Mesothelial cell of epicardium (in vitro differentiated cells): ENCODE measurements at regions not wholly inside any gene's neighbourhood (a gene's known extent, or its start where the extent isn't known, plus 50 kb on each side); places are given as distances from the start of the nearest gene placed in this dataset.

Experiments
- DNase-seq, 2 experiments: peaks; one replicate each; pipeline ENCODE4 v3.0.0; 2021; ENCODE audit warnings: low spot score in 2 of 2; ENCODE audit not compliant: unreplicated experiment in 2 of 2
- H3K27ac Mint-ChIP-seq: 2 replicates; pipeline ENCODE4 v1.8.0; 2021; ENCODE audit warnings: mixed read lengths
- H3K27me3 Mint-ChIP-seq: 2 replicates; pipeline ENCODE4 v1.8.0; 2021; ENCODE audit warnings: low read depth, mixed read lengths
- H3K36me3 Mint-ChIP-seq: 2 replicates; pipeline ENCODE4 v1.8.0; 2021; ENCODE audit warnings: mixed read lengths
- H3K4me1 Mint-ChIP-seq: 2 replicates; pipeline ENCODE4 v1.8.0; 2021; ENCODE audit warnings: mixed read lengths
- H3K4me3 Mint-ChIP-seq: 2 replicates; pipeline ENCODE4 v1.8.0; 2021; ENCODE audit warnings: mild to moderate bottlenecking, moderate library complexity, mixed read lengths
- H3K9me3 Mint-ChIP-seq: 2 replicates; pipeline ENCODE4 v1.8.0; 2021; ENCODE audit warnings: mixed read lengths
- TF ChIP-seq, protein P1 (sequence below): fragments of 200-600 bp; sonication (generic); IDR thresholded peaks from one replicate; pipeline ENCODE4 v1.5.0; 2021; ENCODE audit warnings: antibody characterized with exemption; ENCODE audit not compliant: unreplicated experiment

DNA sequence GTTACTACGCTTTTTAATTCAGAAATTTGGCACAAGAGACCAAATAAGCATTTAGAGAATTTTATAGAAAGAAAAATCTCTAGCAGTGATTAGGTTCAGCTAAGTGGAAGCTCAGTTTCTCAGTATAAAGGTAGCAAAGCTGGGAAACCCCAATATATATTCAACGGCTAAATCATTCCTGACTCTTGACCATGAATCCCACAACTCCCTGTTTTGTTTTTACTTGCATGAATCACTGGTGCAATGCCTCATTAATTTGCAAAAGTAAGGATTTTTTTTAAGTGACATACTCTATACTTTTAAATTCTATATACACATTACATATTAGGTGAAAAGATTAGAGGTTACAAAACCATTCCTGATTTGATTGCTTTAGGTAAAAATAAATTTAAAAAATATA lies 74.3 kb upstream of the PLEKHG7 start:
- Mint-ChIP-seq H3K27ac (no peak overlapping the region), H3K4me1 (peaks cover 21% of the 10 kb centered on the region), H3K4me3 (no peak overlapping the region), H3K36me3 (no peaks in the 10 kb centered on the region), H3K9me3 (peaks cover 5% of the 10 kb centered on the region), H3K27me3 (no peaks in the 10 kb centered on the region)
- DNase-seq, result no peak
- TF ChIP-seq, protein P1, sequence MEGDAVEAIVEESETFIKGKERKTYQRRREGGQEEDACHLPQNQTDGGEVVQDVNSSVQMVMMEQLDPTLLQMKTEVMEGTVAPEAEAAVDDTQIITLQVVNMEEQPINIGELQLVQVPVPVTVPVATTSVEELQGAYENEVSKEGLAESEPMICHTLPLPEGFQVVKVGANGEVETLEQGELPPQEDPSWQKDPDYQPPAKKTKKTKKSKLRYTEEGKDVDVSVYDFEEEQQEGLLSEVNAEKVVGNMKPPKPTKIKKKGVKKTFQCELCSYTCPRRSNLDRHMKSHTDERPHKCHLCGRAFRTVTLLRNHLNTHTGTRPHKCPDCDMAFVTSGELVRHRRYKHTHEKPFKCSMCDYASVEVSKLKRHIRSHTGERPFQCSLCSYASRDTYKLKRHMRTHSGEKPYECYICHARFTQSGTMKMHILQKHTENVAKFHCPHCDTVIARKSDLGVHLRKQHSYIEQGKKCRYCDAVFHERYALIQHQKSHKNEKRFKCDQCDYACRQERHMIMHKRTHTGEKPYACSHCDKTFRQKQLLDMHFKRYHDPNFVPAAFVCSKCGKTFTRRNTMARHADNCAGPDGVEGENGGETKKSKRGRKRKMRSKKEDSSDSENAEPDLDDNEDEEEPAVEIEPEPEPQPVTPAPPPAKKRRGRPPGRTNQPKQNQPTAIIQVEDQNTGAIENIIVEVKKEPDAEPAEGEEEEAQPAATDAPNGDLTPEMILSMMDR, result no peak

DNA sequence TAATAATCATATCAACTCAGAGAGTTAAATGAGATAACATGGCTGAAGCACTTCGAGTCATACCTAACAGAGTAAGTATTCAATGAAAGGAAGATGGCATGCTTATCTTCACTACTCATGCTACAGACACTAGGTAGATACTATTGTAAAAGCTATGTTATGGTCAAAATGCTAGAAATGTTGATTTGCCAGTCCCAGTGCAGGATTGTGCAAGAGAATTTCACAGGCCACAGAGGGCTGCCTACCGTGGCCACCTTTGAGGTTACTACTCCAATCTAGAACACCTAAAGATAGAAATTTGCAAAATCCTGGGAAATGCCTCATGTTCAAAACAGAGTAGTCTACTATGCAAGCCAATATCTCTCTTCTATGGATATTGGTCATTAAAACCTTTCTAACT lies 75.3 kb upstream of the PLEKHG7 start:
- DNase-seq, result no peak
- H3K9me3 Mint-ChIP-seq, result peaks cover 5% of the 10 kb centered on the region
- no peaks in the 10 kb centered on the region for H3K36me3 Mint-ChIP-seq
- TF ChIP-seq, protein P1, result no peak
- H3K27ac Mint-ChIP-seq, result no peak overlapping the region
- peaks cover 21% of the 10 kb centered on the region for H3K4me1 Mint-ChIP-seq
- H3K4me3 Mint-ChIP-seq, result no peak overlapping the region
- H3K27me3 Mint-ChIP-seq, result no peaks in the 10 kb centered on the region

DNA sequence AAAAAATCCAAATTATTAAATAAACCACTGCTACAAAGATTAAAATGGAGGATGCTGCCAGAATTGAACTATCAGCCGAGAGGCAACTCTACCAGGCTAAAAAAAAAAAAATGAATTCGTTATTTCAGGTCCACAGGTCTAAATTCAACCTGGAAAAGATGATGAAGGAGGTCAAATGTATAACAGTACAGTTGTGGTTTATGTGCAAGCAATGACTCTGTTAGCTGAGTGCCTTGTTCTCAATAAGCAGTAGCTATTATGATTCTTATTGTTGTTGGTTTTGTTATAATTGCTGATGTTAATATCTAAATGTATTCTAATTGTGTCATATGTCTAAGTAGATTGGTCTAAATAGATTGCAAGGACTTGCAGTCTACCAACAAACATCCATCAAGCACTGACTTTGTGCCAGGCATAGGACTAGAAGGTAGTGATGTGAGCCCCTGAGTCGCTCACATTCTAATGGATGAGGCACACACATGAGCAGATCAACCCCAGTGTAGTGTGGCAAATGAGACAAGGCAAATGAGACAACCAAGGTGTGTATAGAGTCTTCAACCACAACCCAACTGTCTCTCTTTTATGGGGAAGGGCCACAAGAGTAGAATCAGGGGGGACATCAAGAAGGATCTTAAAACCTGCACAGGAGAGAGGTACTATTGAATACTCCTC lies 77.0 kb upstream of the PLEKHG7 start:
- Mint-ChIP-seq H3K9me3 (peaks cover 11% of the 10 kb centered on the region), H3K36me3 (no peaks in the 10 kb centered on the region)
- TF ChIP-seq, protein P1, result no peak

DNA sequence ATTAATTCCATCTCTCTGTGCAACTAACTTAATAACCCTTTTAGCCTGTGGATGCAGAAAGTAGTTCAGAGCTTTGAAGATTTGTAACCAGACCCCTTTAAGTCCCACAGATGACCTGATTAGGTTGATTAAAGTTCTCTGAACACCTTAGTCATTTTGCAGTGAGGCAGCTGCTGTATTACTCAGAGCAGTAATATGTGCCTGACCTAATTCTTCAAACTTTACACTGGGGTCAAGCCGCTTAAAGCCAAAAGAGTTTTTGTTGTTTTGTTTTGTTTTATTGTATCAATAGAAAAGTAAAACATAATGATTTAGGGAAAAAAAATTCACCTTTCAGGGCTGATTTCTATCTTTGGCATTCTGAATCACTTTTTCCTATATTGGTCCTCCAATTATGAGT lies 78.6 kb upstream of the PLEKHG7 start:
- H3K9me3 Mint-ChIP-seq, result peaks cover 11% of the 10 kb centered on the region
- H3K36me3 Mint-ChIP-seq, result no peaks in the 10 kb centered on the region
- TF ChIP-seq, protein P1, result no peak
- DNase-seq, result no peak
- peak overlapping the region; percentile 51 for H3K27ac Mint-ChIP-seq
- H3K4me1 Mint-ChIP-seq, result peaks cover 10% of the 10 kb centered on the region
- H3K4me3 Mint-ChIP-seq, result no peak overlapping the region
- no peaks in the 10 kb centered on the region for H3K27me3 Mint-ChIP-seq

More for the DNA sequence above, 77.0 kb upstream of the PLEKHG7 start:
- no peak for DNase-seq
- no peak overlapping the region for H3K27ac Mint-ChIP-seq
- H3K27me3 Mint-ChIP-seq, result no peaks in the 10 kb centered on the region
- H3K4me3 Mint-ChIP-seq, result no peak overlapping the region
- H3K4me1 Mint-ChIP-seq, result peaks cover 21% of the 10 kb centered on the region

DNA sequence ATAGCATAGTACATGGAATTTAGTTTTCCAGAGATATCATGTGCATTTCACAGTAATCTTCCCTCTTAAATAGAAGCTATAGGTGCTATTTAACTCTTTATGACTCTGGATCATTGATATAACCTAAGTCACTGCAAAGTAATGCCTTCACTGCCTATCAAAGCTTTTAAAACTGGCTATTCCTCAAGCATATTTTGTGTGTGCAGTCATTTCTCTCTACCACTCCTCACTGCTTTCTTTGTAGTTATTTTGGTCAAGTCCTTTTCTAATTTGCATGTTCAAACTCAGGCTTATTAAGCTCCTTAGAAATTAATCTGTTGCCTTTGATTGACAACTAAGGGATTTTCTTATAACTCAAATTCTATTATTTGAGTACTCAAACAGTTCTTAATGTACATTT lies 79.4 kb upstream of the PLEKHG7 start:
- H3K4me3 Mint-ChIP-seq, result no peak overlapping the region
- TF ChIP-seq, protein P1, result no peak
- H3K36me3 Mint-ChIP-seq, result no peaks in the 10 kb centered on the region
- no peaks in the 10 kb centered on the region for H3K27me3 Mint-ChIP-seq
- peaks cover 8% of the 10 kb centered on the region for H3K4me1 Mint-ChIP-seq
- peaks cover 11% of the 10 kb centered on the region for H3K9me3 Mint-ChIP-seq
- DNase-seq, result no peak
- H3K27ac Mint-ChIP-seq, result no peak overlapping the region
